Adrenal gland (tissue), 5 donors: ENCODE measurements at regions not wholly inside any gene's neighbourhood (a gene's known extent, or its start where the extent isn't known, plus 50 kb on each side); places are given as distances from the start of the nearest gene placed in this dataset.

Experiments
- POLR2A ChIP-seq, 2 donors: fragments of 450-650 bp; IDR thresholded peaks; one replicate each; pipeline ENCODE4 v1.6.1; 2017; ENCODE audit warnings: antibody characterized with exemption in 2 of 2, mild to moderate bottlenecking in 2 of 2, moderate library complexity in 1 of 2
- TF ChIP-seq, protein P1 (sequence below), 6 experiments: fragments of 450-650 bp in 4 of 6; fragments of 200-600 bp in 2 of 6; sonication (generic) in 1 of 6; IDR thresholded peaks; 1 replicate in 5 of 6; 2 replicates in 1 of 6; pipeline versions ENCODE4 v1.5.1 to v1.8.0; 2016 to 2021; ENCODE audit warnings: antibody characterized with exemption in 6 of 6, mild to moderate bottlenecking in 2 of 6, moderate library complexity in 1 of 6
- donor health status: DM: no; HTN: no; CAD: no.

- TF ChIP-seq, protein P1, sequence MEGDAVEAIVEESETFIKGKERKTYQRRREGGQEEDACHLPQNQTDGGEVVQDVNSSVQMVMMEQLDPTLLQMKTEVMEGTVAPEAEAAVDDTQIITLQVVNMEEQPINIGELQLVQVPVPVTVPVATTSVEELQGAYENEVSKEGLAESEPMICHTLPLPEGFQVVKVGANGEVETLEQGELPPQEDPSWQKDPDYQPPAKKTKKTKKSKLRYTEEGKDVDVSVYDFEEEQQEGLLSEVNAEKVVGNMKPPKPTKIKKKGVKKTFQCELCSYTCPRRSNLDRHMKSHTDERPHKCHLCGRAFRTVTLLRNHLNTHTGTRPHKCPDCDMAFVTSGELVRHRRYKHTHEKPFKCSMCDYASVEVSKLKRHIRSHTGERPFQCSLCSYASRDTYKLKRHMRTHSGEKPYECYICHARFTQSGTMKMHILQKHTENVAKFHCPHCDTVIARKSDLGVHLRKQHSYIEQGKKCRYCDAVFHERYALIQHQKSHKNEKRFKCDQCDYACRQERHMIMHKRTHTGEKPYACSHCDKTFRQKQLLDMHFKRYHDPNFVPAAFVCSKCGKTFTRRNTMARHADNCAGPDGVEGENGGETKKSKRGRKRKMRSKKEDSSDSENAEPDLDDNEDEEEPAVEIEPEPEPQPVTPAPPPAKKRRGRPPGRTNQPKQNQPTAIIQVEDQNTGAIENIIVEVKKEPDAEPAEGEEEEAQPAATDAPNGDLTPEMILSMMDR (IDR thresholded peaks at IDR 0.05): no peak
- no peak for TF ChIP-seq POLR2A (IDR thresholded peaks at IDR 0.05)
Observed at GRCh38 chr1:36608272-36608671, 125.6 kb upstream of the CSF3R start.
